ENCODE measurements at regions not wholly inside any gene's neighbourhood (a gene's known extent, or its start where the extent isn't known, plus 50 kb on each side); places are given as distances from the start of the nearest gene placed in this dataset.

- TF ChIP-seq CTCF (IDR thresholded peaks at IDR 0.05; ENCODE audit: insufficient read depth, low read depth, low read length, missing control alignments) = no peak
- no peak overlapping the region for H3K4me3 ChIP-seq (ENCODE audit: low read length)
- DNase-seq (ENCODE audit: low read depth) = no peak
These were observed 129.6 kb upstream of the GPR149 start for GRCh38 chr3:154559623-154560022.

GRCh38 chr3:154552338-154552737 lies 122.3 kb upstream of the GPR149 start:
- no peak for TF ChIP-seq CTCF (IDR thresholded peaks at IDR 0.05; ENCODE audit: insufficient read depth, low read depth, low read length, missing control alignments)
- peak; percentile 6 for DNase-seq (ENCODE audit: low read depth)
- H3K4me3 ChIP-seq (ENCODE audit: low read length) = no peak overlapping the region

- no peak for DNase-seq (ENCODE audit: low read depth)
These were observed 119.4 kb upstream of the GPR149 start for GRCh38 chr3:154549391-154549790.

GRCh38 chr3:154548341-154548740 lies 118.4 kb upstream of the GPR149 start:
- TF ChIP-seq CTCF (IDR thresholded peaks at IDR 0.05; ENCODE audit: insufficient read depth, low read depth, low read length, missing control alignments) = no peak
- no peak overlapping the region for H3K4me3 ChIP-seq (ENCODE audit: low read length)
- no peak for DNase-seq (ENCODE audit: low read depth)

More at GRCh38 chr3:154549391-154549790, 119.4 kb upstream of the GPR149 start:
- no peak for TF ChIP-seq CTCF (IDR thresholded peaks at IDR 0.05; ENCODE audit: insufficient read depth, low read depth, low read length, missing control alignments)
- H3K4me3 ChIP-seq (ENCODE audit: low read length) = no peak overlapping the region

- no peak overlapping the region for H3K4me3 ChIP-seq (ENCODE audit: low read length)
- TF ChIP-seq CTCF (IDR thresholded peaks at IDR 0.05; ENCODE audit: insufficient read depth, low read depth, low read length, missing control alignments) = no peak
- DNase-seq (ENCODE audit: low read depth) = no peak
These were observed 112.8 kb upstream of the GPR149 start for GRCh38 chr3:154542837-154543236.

- peak; percentile 73 for DNase-seq (ENCODE audit: low read depth)
- no peak for TF ChIP-seq CTCF (IDR thresholded peaks at IDR 0.05; ENCODE audit: insufficient read depth, low read depth, low read length, missing control alignments)
- H3K4me3 ChIP-seq (ENCODE audit: low read length) = no peak overlapping the region
These were observed 111.1 kb upstream of the GPR149 start for GRCh38 chr3:154540950-154541604.

Data from epithelial cell of esophagus (primary cell).